LNCaP clone FGC (cell line): ENCODE measurements at regions not wholly inside any gene's neighbourhood (a gene's known extent, or its start where the extent isn't known, plus 50 kb on each side); places are given as distances from the start of the nearest gene placed in this dataset.
"Not testable (repeated sequence)": the region's sequence is repeated elsewhere in the genome, so short reads cannot be mapped to it uniquely, and the experiment has no call there.

Experiments
- DNase-seq: peaks from one replicate; pipeline ENCODE4 v3.0.0-alpha.2; 2011; ENCODE audit warnings: low read depth
- H3K4me3 ChIP-seq: 2 replicates; pipeline ENCODE4 v1.5.1; 2011; ENCODE audit warnings: mild to moderate bottlenecking, low read depth, low read length, control low read depth
- TF ChIP-seq, protein P1 (sequence below): IDR thresholded peaks from 2 replicates; pipeline ENCODE4 v1.5.1; 2012; ENCODE audit warnings: mild to moderate bottlenecking; ENCODE audit not compliant: control insufficient read depth, insufficient read depth; ENCODE audit errors: extremely low read depth

GRCh38 chr2:188682838-188683237 is 291.3 kb upstream of the COL3A1 start:
- no peak for DNase-seq
- H3K4me3 ChIP-seq = no peak overlapping the region
- TF ChIP-seq, protein P1, sequence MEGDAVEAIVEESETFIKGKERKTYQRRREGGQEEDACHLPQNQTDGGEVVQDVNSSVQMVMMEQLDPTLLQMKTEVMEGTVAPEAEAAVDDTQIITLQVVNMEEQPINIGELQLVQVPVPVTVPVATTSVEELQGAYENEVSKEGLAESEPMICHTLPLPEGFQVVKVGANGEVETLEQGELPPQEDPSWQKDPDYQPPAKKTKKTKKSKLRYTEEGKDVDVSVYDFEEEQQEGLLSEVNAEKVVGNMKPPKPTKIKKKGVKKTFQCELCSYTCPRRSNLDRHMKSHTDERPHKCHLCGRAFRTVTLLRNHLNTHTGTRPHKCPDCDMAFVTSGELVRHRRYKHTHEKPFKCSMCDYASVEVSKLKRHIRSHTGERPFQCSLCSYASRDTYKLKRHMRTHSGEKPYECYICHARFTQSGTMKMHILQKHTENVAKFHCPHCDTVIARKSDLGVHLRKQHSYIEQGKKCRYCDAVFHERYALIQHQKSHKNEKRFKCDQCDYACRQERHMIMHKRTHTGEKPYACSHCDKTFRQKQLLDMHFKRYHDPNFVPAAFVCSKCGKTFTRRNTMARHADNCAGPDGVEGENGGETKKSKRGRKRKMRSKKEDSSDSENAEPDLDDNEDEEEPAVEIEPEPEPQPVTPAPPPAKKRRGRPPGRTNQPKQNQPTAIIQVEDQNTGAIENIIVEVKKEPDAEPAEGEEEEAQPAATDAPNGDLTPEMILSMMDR = no peak

- H3K4me3 ChIP-seq = no peak overlapping the region
- TF ChIP-seq, protein P1 = no peak
- DNase-seq = no peak
These were observed 289.4 kb upstream of the COL3A1 start for GRCh38 chr2:188684795-188685194.

DNA sequence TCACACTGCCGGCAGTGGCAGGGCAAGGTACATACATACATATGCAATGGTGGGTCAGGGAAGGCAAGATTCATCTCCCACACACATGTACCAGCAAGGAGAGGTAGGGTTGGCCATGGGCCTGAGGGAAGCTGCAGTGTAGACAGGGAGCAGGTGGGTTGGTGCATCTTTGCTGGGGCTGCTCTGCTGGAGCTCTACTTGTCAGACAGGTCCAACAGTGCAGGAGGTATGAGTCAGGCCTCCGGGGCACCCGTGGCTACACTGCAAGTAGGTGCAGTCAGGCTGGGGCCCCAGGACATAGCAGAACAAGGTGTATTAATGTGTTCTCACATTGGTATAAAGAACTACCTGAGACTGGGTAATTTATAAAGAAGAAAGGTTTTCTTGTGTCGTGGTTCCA is 281.1 kb upstream of the COL3A1 start:
- DNase-seq = no peak
- no peak overlapping the region for H3K4me3 ChIP-seq
- TF ChIP-seq, protein P1 = no peak

GRCh38 chr2:188693771-188694170 is 280.4 kb upstream of the COL3A1 start:
- no peak for DNase-seq
- TF ChIP-seq, protein P1 = no peak
- H3K4me3 ChIP-seq = no peak overlapping the region

GRCh38 chr2:188695953-188696352 is 278.2 kb upstream of the COL3A1 start:
- H3K4me3 ChIP-seq = no peak overlapping the region
- TF ChIP-seq, protein P1 = no peak
- DNase-seq = no peak

DNA sequence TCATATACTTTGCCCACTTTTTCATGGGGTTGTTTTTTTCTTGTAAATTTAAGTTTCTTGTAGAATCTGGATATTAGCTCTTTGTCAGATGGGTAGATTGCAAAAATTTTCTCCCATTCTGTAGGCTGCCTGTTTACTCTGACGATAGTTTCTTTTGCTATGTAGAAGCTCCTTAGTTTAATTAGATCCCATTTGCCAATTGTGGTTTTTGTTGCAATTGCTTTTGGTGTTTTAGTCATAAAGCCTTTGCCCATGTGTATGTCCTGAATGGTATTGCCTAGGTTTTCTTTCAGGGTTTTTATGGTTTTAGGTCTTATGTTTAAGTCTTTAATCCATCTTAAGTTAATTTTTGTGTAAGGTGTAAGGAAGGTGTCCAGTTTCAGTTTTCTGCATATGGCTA is 276.0 kb upstream of the COL3A1 start:
- DNase-seq, H3K4me3 ChIP-seq: not testable (repeated sequence)

- no peak for DNase-seq
- TF ChIP-seq, protein P1 = no peak
- H3K4me3 ChIP-seq = no peak overlapping the region
These were observed 272.3 kb upstream of the COL3A1 start for GRCh38 chr2:188701836-188702235.
